ENCODE measurements at regions not wholly inside any gene's neighbourhood (a gene's known extent, or its start where the extent isn't known, plus 50 kb on each side); places are given as distances from the start of the nearest gene placed in this dataset.

DNA sequence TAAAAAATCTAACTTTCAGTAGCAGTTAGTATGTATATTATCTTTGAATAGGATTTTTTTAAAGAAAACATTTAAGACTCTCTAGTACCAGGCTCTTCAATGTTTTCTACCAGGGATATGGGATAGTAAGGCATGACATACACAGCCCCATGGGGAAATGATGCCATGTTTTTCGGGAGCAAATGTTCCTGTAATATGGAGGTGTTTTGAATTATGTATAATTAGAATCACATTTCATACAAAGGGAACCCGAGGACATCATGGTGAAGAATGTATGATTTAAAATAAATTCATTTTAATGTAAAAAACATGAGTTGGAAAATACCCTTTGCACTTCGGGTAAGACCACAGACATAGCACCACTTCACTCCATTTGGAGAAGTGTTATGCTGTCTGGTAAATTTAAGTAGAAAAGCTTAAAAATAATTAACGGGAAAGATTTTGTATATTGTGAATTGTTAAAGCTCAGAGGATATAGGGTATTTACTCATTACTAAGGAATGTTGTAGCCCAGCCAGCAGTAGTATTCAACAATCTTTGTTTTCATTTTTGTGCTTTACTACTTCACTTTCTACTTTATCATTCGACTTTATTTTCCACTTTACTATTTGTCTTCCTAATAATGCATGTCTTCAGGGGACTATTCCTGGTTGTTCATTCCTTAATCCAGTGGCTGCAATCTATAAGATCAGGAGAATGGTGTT lies 2050.7 kb downstream of the ARAP2 start:
- TF ChIP-seq, protein P1, sequence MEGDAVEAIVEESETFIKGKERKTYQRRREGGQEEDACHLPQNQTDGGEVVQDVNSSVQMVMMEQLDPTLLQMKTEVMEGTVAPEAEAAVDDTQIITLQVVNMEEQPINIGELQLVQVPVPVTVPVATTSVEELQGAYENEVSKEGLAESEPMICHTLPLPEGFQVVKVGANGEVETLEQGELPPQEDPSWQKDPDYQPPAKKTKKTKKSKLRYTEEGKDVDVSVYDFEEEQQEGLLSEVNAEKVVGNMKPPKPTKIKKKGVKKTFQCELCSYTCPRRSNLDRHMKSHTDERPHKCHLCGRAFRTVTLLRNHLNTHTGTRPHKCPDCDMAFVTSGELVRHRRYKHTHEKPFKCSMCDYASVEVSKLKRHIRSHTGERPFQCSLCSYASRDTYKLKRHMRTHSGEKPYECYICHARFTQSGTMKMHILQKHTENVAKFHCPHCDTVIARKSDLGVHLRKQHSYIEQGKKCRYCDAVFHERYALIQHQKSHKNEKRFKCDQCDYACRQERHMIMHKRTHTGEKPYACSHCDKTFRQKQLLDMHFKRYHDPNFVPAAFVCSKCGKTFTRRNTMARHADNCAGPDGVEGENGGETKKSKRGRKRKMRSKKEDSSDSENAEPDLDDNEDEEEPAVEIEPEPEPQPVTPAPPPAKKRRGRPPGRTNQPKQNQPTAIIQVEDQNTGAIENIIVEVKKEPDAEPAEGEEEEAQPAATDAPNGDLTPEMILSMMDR (IDR thresholded peaks at IDR 0.05; ENCODE audit: low read depth, low read length) = no peak
- no peak for DNase-seq (ENCODE audit: extremely low read depth, low read depth)

DNA sequence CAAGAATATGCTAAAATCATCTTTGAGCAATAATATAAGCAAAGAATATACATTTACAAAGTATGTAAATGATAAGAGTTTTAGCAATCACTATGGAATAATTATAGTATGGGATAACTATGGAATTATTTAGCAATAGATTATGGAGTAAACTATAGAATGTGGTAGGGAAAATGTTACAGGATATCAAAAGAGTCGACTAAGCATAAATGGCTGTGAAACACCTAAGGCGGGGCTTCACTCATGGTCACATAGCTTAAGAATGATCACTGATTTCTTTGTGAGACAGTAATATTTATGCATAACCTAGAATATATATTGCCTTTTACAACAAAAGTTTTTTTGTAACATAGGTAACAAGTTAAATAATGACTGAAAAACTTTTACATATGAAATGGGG lies 2049.7 kb downstream of the ARAP2 start:
- TF ChIP-seq, protein P1 (IDR thresholded peaks at IDR 0.05; ENCODE audit: low read depth, low read length) = no peak
- DNase-seq (ENCODE audit: extremely low read depth, low read depth) = no peak

DNA sequence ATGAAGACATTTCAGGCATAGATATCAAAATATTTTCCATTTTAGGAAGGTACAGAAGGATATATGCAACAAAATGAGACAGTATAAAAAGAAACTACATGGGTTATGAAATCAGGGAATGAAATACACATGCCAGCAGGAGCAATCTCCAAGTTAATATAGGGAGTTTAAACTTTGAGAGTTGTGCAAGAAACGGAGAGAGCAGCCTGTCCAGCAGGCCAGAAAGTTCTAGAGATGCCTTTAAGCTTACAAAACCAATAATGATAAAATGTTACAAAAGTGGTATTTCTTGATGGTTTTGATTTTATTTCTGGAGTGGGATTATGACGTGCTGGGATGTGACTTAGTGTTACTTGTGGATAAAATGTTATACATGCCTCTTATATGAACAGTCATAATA lies 2047.9 kb downstream of the ARAP2 start:
- TF ChIP-seq, protein P1 (IDR thresholded peaks at IDR 0.05; ENCODE audit: low read depth, low read length) = no peak
- DNase-seq (ENCODE audit: extremely low read depth, low read depth) = no peak

DNA sequence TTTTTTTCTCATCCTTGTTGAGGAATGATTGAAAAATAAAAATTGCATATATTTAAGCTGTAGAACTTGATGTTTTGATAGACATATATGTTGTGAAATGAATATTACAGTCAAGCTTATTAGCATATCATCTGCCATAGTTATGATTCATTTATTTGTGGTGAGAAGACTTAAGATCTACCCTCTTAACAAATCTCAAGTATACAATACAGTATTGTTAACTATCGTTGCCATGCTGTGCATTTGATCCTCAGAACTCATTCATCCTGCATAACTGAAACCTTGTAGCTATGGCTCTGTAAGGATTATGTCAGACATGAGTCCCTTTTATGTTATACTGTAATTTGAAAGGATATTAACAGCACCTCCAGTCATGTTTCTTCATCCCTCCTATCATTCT lies 2045.3 kb downstream of the ARAP2 start:
- no peak for DNase-seq (ENCODE audit: extremely low read depth, low read depth)

DNA sequence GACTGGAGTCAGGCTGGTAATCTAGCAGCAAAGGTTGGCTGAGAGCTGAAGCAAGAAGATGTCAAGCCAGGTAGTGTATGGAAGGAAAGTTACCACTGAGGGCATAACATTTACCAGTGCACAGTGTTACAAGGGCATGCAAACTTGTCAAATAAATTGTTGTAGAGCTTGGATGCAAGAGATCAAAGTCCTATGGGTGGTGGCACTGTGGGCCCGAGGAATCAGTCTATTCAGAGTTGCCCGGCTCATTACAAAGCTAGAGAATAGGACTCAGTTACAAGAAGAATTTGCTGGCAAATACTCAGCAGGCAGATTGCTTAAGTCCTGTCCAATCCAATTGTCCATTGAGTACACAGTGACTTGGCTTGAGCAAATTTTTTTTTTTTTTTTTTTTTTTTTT lies 2043.8 kb downstream of the ARAP2 start:
- no peak for DNase-seq (ENCODE audit: extremely low read depth, low read depth)
- TF ChIP-seq, protein P1 (IDR thresholded peaks at IDR 0.05; ENCODE audit: low read depth, low read length) = no peak

More for the DNA sequence above, 2045.3 kb downstream of the ARAP2 start:
- TF ChIP-seq, protein P1 (IDR thresholded peaks at IDR 0.05; ENCODE audit: low read depth, low read length) = no peak

DNA sequence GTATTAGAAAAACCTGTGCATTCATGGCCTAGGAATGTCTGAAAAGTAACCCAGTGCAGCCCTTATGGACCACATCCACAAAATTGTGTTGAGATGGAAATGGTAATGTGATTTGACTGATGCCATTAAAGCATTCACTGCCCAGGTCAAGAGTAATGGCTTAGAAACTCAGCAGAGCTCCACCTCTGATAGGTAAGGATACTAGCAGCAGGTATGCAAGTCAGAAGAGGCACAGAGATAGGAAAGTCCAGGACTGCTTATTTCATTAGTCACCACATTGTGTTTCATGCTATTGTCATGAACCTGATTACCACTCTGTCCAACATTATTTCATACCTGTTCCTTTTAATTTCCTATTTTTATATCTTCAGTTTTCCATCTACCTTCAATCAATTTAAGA lies 2042.2 kb downstream of the ARAP2 start:
- TF ChIP-seq, protein P1 (IDR thresholded peaks at IDR 0.05; ENCODE audit: low read depth, low read length) = no peak
- DNase-seq (ENCODE audit: extremely low read depth, low read depth) = no peak

DNA sequence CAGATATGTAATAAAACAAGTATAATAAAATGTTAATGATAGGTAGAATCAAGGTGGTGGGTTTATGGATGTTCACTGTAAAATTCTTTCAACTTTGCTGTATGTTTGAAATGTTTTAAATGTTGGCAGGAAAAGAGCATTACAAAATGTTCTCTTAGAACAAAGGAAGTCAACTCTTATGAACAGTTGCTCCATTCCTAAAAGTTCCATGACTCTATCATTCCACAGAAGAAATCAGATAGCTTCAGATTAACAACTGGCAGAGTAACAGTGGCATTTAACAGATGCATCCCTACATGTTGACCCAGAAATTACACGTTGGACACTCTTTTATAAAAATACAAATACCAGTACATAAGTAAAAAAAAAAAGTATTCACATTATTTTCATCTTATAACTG lies 2023.7 kb downstream of the ARAP2 start:
- no peak for DNase-seq (ENCODE audit: extremely low read depth, low read depth)
- TF ChIP-seq, protein P1 (IDR thresholded peaks at IDR 0.05; ENCODE audit: low read depth, low read length) = no peak
